ENCODE measurements at regions not wholly inside any gene's neighbourhood (a gene's known extent, or its start where the extent isn't known, plus 50 kb on each side); places are given as distances from the start of the nearest gene placed in this dataset.

GRCh38 chr17:83173914-83174361 lies 94.5 kb downstream of the METRNL start:
- Histone ChIP-seq H3K36me3 (ENCODE audit: control insufficient read depth in 2 of 3, insufficient read depth in 3 of 3, low read length in 3 of 3) (no peaks in the 10 kb centered on the region), H3K27me3 (ENCODE audit: control insufficient read depth, insufficient read depth, low read length) (no peaks in the 10 kb centered on the region), H3K9ac (ENCODE audit: low read length in 3 of 3) (no peak overlapping the region), H3K27ac (ENCODE audit: low read depth in 2 of 2, low read length in 2 of 2) (no peak overlapping the region), H3K4me1 (ENCODE audit: control insufficient read depth in 2 of 3, insufficient read depth in 2 of 3, low read depth in 1 of 3, low read length in 3 of 3) (no peaks in the 10 kb centered on the region), H3K4me3 (ENCODE audit: low read length in 3 of 3) (no peak overlapping the region), H3K9me3 (ENCODE audit: control insufficient read depth in 2 of 3, insufficient read depth in 1 of 3, low read length in 3 of 3) (no peaks in the 10 kb centered on the region)
- intact Hi-C loops (cut with DNase I) = no loop called here
- FAIRE-seq (no peak), DNase-seq (peak in 1 of 5 donors; percentile 64)
- no peak for TF ChIP-seq CTCF (IDR thresholded peaks at IDR 0.05; ENCODE audit: borderline replicate concordance, extremely low read depth, insufficient read depth)

GRCh38 chr17:83174362-83175118 lies 95.1 kb downstream of the METRNL start:
- Histone ChIP-seq H3K36me3 (ENCODE audit: control insufficient read depth in 2 of 3, insufficient read depth in 3 of 3, low read length in 3 of 3) (no peaks in the 10 kb centered on the region), H3K9me3 (ENCODE audit: control insufficient read depth in 2 of 3, insufficient read depth in 1 of 3, low read length in 3 of 3) (no peaks in the 10 kb centered on the region), H3K4me3 (ENCODE audit: low read length in 3 of 3) (no peak overlapping the region), H3K27me3 (ENCODE audit: control insufficient read depth, insufficient read depth, low read length) (no peaks in the 10 kb centered on the region), H3K9ac (ENCODE audit: low read length in 3 of 3) (no peak overlapping the region), H3K27ac (ENCODE audit: low read depth in 2 of 2, low read length in 2 of 2) (no peak overlapping the region), H3K4me1 (ENCODE audit: control insufficient read depth in 2 of 3, insufficient read depth in 2 of 3, low read depth in 1 of 3, low read length in 3 of 3) (no peaks in the 10 kb centered on the region)
- DNase-seq (peak; percentile 55 to 89 (median 79)), FAIRE-seq (no peak)
- intact Hi-C loops (cut with DNase I) = no loop called here
- no peak for TF ChIP-seq CTCF (IDR thresholded peaks at IDR 0.05; ENCODE audit: borderline replicate concordance, extremely low read depth, insufficient read depth)

GRCh38 chr17:83175119-83175821 lies 95.9 kb downstream of the METRNL start:
- no peak overlapping the region for H3K9ac ChIP-seq (ENCODE audit: low read length in 3 of 3)
- FAIRE-seq (no peak), DNase-seq (peak in 1 of 5 donors; percentile 52)
- intact Hi-C loops (cut with DNase I) = no loop called here
- no peak for TF ChIP-seq CTCF (IDR thresholded peaks at IDR 0.05; ENCODE audit: borderline replicate concordance, extremely low read depth, insufficient read depth)
- no peaks in the 10 kb centered on the region for H3K4me1 ChIP-seq (ENCODE audit: control insufficient read depth in 2 of 3, insufficient read depth in 2 of 3, low read depth in 1 of 3, low read length in 3 of 3)
- H3K27me3 ChIP-seq (ENCODE audit: control insufficient read depth, insufficient read depth, low read length) = no peaks in the 10 kb centered on the region
- no peaks in the 10 kb centered on the region for H3K9me3 ChIP-seq (ENCODE audit: control insufficient read depth in 2 of 3, insufficient read depth in 1 of 3, low read length in 3 of 3)
- no peaks in the 10 kb centered on the region for H3K36me3 ChIP-seq (ENCODE audit: control insufficient read depth in 2 of 3, insufficient read depth in 3 of 3, low read length in 3 of 3)
- H3K27ac ChIP-seq (ENCODE audit: low read depth in 2 of 2, low read length in 2 of 2) = no peak overlapping the region
- no peak overlapping the region for H3K4me3 ChIP-seq (ENCODE audit: low read length in 3 of 3)
